Thyroid gland (tissue), 4 donors: ENCODE measurements at regions not wholly inside any gene's neighbourhood (a gene's known extent, or its start where the extent isn't known, plus 50 kb on each side); places are given as distances from the start of the nearest gene placed in this dataset.

Experiments used
- DNase-seq, 2 donors: peaks; one replicate each; pipeline ENCODE4 v3.0.0-alpha.2; 2019
- H3K27ac ChIP-seq, 3 donors: fragments of 200-600 bp; sonication (generic); 1 replicate in 2 of 3; 2 replicates in 1 of 3; pipeline ENCODE4 v1.5.1; 2016 to 2019; ENCODE audit warnings: mild to moderate bottlenecking in 1 of 3, moderate library complexity in 1 of 3
- H3K27me3 ChIP-seq: fragments of 200-600 bp; sonication (generic); one replicate; pipeline ENCODE4 v1.5.1; 2019
- H3K36me3 ChIP-seq, 2 donors: fragments of 200-600 bp; sonication (generic); one replicate each; pipeline ENCODE4 v1.5.1; 2016 to 2019
- H3K4me1 ChIP-seq, 2 donors: fragments of 200-600 bp; sonication (generic); one replicate each; pipeline ENCODE4 v1.5.1; 2017 to 2019
- H3K4me3 ChIP-seq, 3 donors: fragments of 200-600 bp; sonication (generic); replicated peaks in 1 of 3; 1 replicate in 2 of 3; 2 replicates in 1 of 3; pipeline ENCODE4 v1.5.1; 2016; ENCODE audit warnings: mild to moderate bottlenecking in 1 of 3
- H3K9me3 ChIP-seq: fragments of 200-600 bp; sonication (generic); one replicate; pipeline ENCODE4 v1.5.1; 2017
- POLR2A ChIP-seq, 2 donors: fragments of 450-650 bp; IDR thresholded peaks; one replicate each; pipeline ENCODE4 v1.6.1; 2017; ENCODE audit warnings: antibody characterized with exemption in 2 of 2, mild to moderate bottlenecking in 2 of 2, moderate library complexity in 1 of 2
- WGBS, 2 donors: methylation state at CpG; one replicate each; pipeline ENCODE4 v1.1.5; 2017; 5-methylcytosine and 5-hydroxymethylcytosine counted together
- intact Hi-C: fragments of 100-400 bp; cut with DNase I; formaldehyde crosslinking; loops from one replicate; pipeline ENCODE4 v1.15.1; 2023
- TF ChIP-seq, protein P1 (sequence below), 6 experiments: fragments of 200-600 bp in 3 of 6; fragments of 450-650 bp in 3 of 6; sonication (generic) in 3 of 6; IDR thresholded peaks; one replicate each; pipeline ENCODE4 v1.5.1; 2016 to 2019; ENCODE audit warnings: antibody characterized with exemption in 6 of 6, mild to moderate bottlenecking in 2 of 6, inconsistent platforms in 1 of 6, moderate library complexity in 1 of 6

DNA sequence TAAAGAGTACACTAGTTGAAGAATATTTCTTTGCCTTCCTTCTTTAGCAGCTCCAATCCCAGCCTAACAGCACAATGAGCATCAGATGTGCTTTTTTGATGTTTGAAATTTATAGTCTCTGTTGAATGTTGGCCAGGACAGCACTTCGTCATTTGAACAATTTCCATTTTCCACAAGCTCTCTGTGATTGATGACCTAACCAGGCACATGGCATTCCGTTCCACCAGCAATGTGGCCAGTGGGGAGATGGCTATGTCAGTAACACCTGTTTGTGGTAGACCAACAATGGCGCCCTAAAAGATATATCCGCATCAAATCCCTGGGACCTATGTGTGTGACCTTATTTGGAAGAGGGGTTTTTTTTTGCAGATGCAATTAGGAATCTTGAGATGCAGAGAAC is 66.8 kb downstream of the PALM2AKAP2 start:
- intact Hi-C loops, result no loop called here
- 86 to 95% methylated on average over 4 of the region's 4 CpGs for WGBS, 2 donors
- no peak for DNase-seq
- Histone ChIP-seq H3K4me1 (no peaks in the 10 kb centered on the region), H3K9me3 (no peaks in the 10 kb centered on the region), H3K27ac (no peak overlapping the region), H3K36me3 (no peaks in the 10 kb centered on the region), H3K4me3 (no peak overlapping the region), H3K27me3 (no peaks in the 10 kb centered on the region)
- TF ChIP-seq POLR2A (IDR thresholded peaks at IDR 0.05), result no peak

GRCh38 chr9:109852556-109852955 is 72.6 kb downstream of the PALM2AKAP2 start:
- no peaks in the 10 kb centered on the region for H3K27me3 ChIP-seq
- no peaks in the 10 kb centered on the region for H3K9me3 ChIP-seq
- TF ChIP-seq, protein P1, sequence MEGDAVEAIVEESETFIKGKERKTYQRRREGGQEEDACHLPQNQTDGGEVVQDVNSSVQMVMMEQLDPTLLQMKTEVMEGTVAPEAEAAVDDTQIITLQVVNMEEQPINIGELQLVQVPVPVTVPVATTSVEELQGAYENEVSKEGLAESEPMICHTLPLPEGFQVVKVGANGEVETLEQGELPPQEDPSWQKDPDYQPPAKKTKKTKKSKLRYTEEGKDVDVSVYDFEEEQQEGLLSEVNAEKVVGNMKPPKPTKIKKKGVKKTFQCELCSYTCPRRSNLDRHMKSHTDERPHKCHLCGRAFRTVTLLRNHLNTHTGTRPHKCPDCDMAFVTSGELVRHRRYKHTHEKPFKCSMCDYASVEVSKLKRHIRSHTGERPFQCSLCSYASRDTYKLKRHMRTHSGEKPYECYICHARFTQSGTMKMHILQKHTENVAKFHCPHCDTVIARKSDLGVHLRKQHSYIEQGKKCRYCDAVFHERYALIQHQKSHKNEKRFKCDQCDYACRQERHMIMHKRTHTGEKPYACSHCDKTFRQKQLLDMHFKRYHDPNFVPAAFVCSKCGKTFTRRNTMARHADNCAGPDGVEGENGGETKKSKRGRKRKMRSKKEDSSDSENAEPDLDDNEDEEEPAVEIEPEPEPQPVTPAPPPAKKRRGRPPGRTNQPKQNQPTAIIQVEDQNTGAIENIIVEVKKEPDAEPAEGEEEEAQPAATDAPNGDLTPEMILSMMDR (IDR thresholded peaks at IDR 0.05), result no peak
- TF ChIP-seq POLR2A (IDR thresholded peaks at IDR 0.05), result no peak
- no peak for DNase-seq
- no peaks in the 10 kb centered on the region for H3K36me3 ChIP-seq
- no peaks in the 10 kb centered on the region for H3K4me1 ChIP-seq
- H3K4me3 ChIP-seq, result no peak overlapping the region
- intact Hi-C loops, result no loop called here
- no peak overlapping the region for H3K27ac ChIP-seq
- WGBS, 2 donors, result 87 to 88% methylated on average over 2 of the region's 2 CpGs

DNA sequence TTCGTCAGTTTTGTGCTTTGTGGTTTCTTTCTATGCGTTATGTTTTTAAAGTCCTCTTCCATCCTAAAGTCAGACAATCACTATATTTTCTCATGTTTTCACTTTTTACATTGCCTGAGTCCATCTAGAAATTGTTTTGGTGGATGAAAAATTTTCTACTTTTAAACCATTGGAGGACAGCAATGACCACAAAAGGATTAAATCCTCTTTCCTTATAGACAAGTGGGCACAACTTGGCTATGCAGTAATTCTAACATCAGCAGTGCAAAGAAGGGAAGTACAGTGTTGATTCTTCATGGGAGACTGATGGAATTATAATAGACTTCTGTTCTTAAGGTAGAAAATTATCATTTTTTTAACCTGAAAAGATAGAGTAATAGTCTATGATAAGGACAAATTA is 75.5 kb downstream of the PALM2AKAP2 start:
- 96 to 100% methylated on average over 2 of the region's 2 CpGs for WGBS, 2 donors
- H3K4me1 ChIP-seq, result peaks cover 0 to 7% of the 10 kb centered on the region in 2 donors
- no peak overlapping the region for H3K4me3 ChIP-seq
- intact Hi-C loops, result no loop called here
- no peak for DNase-seq
- H3K9me3 ChIP-seq, result no peaks in the 10 kb centered on the region
- TF ChIP-seq, protein P1 (IDR thresholded peaks at IDR 0.05), result no peak
- TF ChIP-seq POLR2A (IDR thresholded peaks at IDR 0.05), result no peak
- H3K27me3 ChIP-seq, result no peaks in the 10 kb centered on the region
- no peak overlapping the region for H3K27ac ChIP-seq
- H3K36me3 ChIP-seq, result no peaks in the 10 kb centered on the region

DNA sequence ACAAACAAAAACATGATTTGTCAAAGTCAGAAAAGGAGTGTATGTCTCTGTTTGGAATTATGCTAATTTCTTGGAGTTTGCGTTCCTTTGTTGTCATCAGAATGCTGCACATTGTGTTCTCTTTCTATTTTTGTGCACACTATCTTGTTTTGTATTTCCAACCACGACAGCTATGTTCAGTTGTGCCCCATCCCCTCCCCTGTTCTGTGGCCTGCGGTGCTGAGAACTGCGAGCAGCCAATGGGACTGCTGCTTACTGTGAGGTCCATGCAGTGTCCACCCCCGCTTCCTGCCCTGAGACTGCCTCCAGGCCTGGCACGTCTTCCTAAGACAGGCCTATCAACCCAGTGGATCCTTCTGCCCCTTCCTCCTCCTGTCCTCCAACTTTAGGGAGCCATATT is 76.8 kb downstream of the PALM2AKAP2 start:
- Histone ChIP-seq H3K36me3 (no peaks in the 10 kb centered on the region), H3K27ac (no peak overlapping the region), H3K27me3 (no peaks in the 10 kb centered on the region), H3K9me3 (no peaks in the 10 kb centered on the region), H3K4me1 (peaks cover 0 to 8% of the 10 kb centered on the region in 2 donors), H3K4me3 (no peak overlapping the region)
- whole genome bisulfite sequencing, 2 donors, result 73 to 77% methylated on average over 6 of the region's 6 CpGs
- intact Hi-C loops, result no loop called here
- TF ChIP-seq, protein P1 (IDR thresholded peaks at IDR 0.05), result no peak
- TF ChIP-seq POLR2A (IDR thresholded peaks at IDR 0.05), result no peak
- DNase-seq, result no peak

DNA sequence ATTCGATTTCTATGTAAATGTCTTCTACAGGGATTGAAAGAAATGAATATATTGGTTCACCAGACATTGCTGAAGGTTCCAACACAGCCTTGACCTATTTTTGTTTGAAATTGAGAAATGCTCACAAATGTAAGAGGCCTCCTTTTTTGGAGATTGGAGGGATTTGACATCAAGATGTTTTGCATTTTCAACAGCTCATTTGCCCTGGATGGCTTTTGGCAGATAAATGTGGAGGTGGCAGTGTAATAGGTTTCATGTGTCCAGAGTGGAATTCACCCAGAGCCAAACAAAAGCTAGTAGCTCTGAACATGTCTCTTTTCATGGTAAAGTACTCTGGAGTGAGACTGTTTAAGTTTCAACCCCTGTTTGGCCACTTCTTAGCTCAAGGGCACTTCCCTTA is 77.3 kb downstream of the PALM2AKAP2 start:
- no peak overlapping the region for H3K4me3 ChIP-seq
- no peaks in the 10 kb centered on the region for H3K36me3 ChIP-seq
- intact Hi-C loops, result no loop called here
- H3K9me3 ChIP-seq, result no peaks in the 10 kb centered on the region
- H3K27ac ChIP-seq, result no peak overlapping the region
- H3K27me3 ChIP-seq, result no peaks in the 10 kb centered on the region
- TF ChIP-seq, protein P1 (IDR thresholded peaks at IDR 0.05), result no peak
- no peak for TF ChIP-seq POLR2A (IDR thresholded peaks at IDR 0.05)
- no peak for DNase-seq
- 84 to 90% methylated on average over 1 of the region's 1 CpG for WGBS, 2 donors
- peaks cover 0 to 8% of the 10 kb centered on the region in 2 donors for H3K4me1 ChIP-seq

DNA sequence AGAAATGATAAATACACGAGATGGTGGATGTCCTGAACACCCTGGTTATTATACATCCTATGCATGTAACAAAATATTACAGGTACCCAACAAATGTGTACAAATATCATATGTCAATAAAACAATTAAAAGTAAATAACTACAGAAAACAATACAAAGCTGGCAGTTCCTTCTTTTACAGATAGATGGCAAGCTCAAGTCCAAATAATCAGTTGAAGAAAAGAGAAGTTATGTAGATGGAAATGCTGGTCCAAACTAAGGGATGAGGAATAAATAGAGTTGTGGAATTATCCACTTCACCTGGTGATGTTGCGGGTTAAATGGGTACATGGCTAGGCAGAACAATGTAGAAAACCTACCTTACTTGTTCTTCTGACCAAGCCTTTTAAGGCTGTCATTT is 79.4 kb downstream of the PALM2AKAP2 start:
- intact Hi-C loops, result no loop called here

More for the DNA sequence above, 79.4 kb downstream of the PALM2AKAP2 start:
- Histone ChIP-seq H3K4me1 (peaks cover 0 to 8% of the 10 kb centered on the region in 2 donors), H3K27me3 (no peaks in the 10 kb centered on the region), H3K27ac (no peak overlapping the region), H3K9me3 (no peaks in the 10 kb centered on the region), H3K36me3 (no peaks in the 10 kb centered on the region), H3K4me3 (no peak overlapping the region)
- no peak for TF ChIP-seq POLR2A (IDR thresholded peaks at IDR 0.05)
- TF ChIP-seq, protein P1 (IDR thresholded peaks at IDR 0.05), result peak in 1 of 6 experiments; percentile 31
- 94 to 95% methylated on average over 2 of the region's 2 CpGs for WGBS, 2 donors
- DNase-seq, result no peak
